Activated T-helper 17 cell treated with anti-CD3 and anti-CD28 coated beads, Interleukin-2, amount 50 U/mL, for 72 hours (primary cell): ENCODE measurements at regions not wholly inside any gene's neighbourhood (a gene's known extent, or its start where the extent isn't known, plus 50 kb on each side); places are given as distances from the start of the nearest gene placed in this dataset.
"Not testable (repeated sequence)": the region's sequence is repeated elsewhere in the genome, so short reads cannot be mapped to it uniquely, and the experiment has no call there.

Experiments
- ATAC-seq: fragments of 150-1000 bp; cut with Tn5 transposase; replicated peaks from 2 replicates; pipeline ENCODE4 v1.10.0; 2021; ENCODE audit warnings: mild to moderate bottlenecking, moderate library complexity
- H3K27ac Mint-ChIP-seq: one replicate; pipeline ENCODE4 v1.8.0; 2022; ENCODE audit warnings: mixed read lengths
- H3K27me3 Mint-ChIP-seq: one replicate; pipeline ENCODE4 v1.8.0; 2022; ENCODE audit warnings: mixed read lengths
- H3K36me3 Mint-ChIP-seq: one replicate; pipeline ENCODE4 v1.8.0; 2022; ENCODE audit warnings: low read depth, mild to moderate bottlenecking, mixed read lengths
- H3K4me1 Mint-ChIP-seq: one replicate; pipeline ENCODE4 v1.8.0; 2022; ENCODE audit warnings: mixed read lengths
- H3K4me3 Mint-ChIP-seq: one replicate; pipeline ENCODE4 v1.8.0; 2022; ENCODE audit warnings: mild to moderate bottlenecking, mixed read lengths
- H3K9me3 Mint-ChIP-seq: one replicate; pipeline ENCODE4 v1.8.0; 2022; ENCODE audit warnings: mixed read lengths

DNA sequence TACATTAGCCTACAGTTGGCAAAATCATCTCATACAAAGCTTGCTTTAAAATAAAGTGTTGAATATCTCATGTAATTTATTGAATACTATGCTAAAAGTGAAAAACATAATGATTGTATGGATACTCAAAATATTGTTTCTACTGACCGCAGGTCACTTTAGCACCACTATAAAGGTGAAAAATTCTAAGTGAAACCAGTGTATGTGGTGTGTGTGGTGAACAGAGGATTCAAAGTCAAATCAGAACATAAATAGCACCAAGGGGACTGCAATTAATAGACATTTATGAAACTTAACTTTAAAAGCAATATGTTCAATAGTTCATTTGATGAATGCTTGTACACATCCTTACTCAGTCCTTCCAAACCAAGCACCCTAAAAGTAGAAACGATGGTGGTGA, 145.8 kb downstream of the AKAIN1 start:
- H3K4me1 Mint-ChIP-seq, result no peaks in the 10 kb centered on the region
- no peaks in the 10 kb centered on the region for H3K36me3 Mint-ChIP-seq
- ATAC-seq, result no peak
- H3K4me3 Mint-ChIP-seq, result no peak overlapping the region
- no peaks in the 10 kb centered on the region for H3K27me3 Mint-ChIP-seq
- H3K27ac Mint-ChIP-seq, result no peak overlapping the region
- no peaks in the 10 kb centered on the region for H3K9me3 Mint-ChIP-seq

DNA sequence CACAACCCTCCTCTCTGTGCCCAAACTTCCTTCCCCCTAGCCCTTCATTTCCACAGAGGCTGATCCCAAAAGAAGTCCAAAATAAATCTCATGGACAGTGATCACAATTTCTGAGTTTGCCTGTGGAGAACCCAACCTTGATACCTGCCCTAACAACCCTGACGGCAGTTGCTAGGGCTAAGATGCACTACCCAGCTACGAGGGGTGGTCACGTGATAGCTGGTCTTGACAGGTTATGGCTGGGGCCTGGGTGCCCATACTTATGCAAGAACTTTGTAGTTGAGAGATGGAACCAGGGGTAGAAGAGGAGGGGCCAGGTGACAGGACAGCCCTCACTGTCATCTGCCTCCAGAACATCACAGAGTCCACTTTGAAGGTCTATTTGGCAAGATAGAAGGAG, 147.9 kb downstream of the AKAIN1 start:
- Mint-ChIP-seq H3K4me3 (no peak overlapping the region), H3K9me3 (no peaks in the 10 kb centered on the region), H3K27me3 (no peaks in the 10 kb centered on the region), H3K27ac (no peak overlapping the region), H3K4me1 (no peaks in the 10 kb centered on the region), H3K36me3 (no peaks in the 10 kb centered on the region)
- no peak for ATAC-seq

DNA sequence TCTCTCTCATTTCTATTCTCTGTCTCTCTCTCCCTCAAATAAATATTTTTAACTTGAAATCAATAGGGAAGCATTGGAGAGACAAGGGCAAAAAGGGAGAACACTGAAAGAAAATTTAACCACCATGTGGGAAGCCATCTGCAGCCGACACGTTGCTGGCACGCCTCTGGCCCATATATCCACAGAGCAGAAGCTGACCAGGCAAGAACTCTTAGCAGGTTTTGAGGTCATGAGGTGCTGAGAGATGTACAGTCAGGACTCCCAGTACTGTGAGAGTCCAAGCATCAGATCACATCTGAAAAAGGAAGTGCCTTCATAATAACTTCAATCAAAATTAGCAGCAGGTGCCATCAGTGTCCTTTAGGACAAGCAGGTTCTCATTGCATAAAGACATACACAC, 156.6 kb downstream of the AKAIN1 start:
- no peaks in the 10 kb centered on the region for H3K9me3 Mint-ChIP-seq
- no peak for ATAC-seq
- no peaks in the 10 kb centered on the region for H3K27me3 Mint-ChIP-seq
- no peaks in the 10 kb centered on the region for H3K4me1 Mint-ChIP-seq
- H3K27ac Mint-ChIP-seq, result no peak overlapping the region
- H3K4me3 Mint-ChIP-seq, result no peak overlapping the region
- H3K36me3 Mint-ChIP-seq, result no peaks in the 10 kb centered on the region

DNA sequence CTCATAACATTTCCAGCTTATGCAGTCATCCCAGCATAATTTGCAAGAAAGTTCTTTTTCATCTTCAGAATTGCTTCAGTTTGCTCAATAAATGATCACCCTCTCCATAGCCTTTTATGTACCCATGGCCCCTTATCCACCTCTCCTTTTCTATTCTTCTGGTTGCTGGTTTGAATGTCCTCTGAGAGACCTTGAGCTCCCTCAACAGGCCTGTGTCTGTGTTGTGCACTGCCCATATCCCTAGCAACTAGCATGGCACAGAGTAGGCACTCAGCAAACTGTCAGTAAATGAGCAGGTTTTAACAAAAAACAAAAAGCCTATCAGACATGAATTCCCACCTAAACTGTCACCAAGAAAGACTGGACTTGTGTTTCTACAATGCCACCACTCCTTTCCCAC, 160.5 kb downstream of the AKAIN1 start:
- Mint-ChIP-seq H3K36me3 (no peaks in the 10 kb centered on the region), H3K27ac (no peak overlapping the region), H3K4me3 (no peak overlapping the region), H3K27me3 (no peaks in the 10 kb centered on the region), H3K9me3 (peaks cover 4% of the 10 kb centered on the region), H3K4me1 (no peaks in the 10 kb centered on the region)
- no peak for ATAC-seq

DNA sequence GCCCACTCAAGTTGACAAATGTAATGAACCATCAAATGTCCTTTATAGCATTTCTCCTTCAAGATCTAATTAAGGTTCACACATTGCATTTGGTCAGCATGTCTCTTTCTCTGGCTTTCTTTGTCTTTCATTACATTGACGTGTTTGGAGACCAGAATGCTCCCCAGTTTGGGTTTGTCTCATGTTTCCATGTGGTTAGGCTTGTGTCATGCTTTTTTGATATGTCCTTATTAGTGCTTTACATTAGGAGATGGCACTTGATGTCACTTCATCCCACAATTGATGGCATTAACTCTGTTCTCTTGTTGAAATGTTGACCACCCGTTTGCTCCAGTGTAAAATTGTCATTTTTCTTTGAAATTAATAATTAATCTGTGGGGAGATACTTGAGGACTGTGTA, 165.8 kb downstream of the AKAIN1 start:
- H3K4me1 Mint-ChIP-seq, result no peaks in the 10 kb centered on the region
- ATAC-seq, result no peak
- H3K36me3 Mint-ChIP-seq, result no peaks in the 10 kb centered on the region
- no peak overlapping the region for H3K4me3 Mint-ChIP-seq
- H3K27me3 Mint-ChIP-seq, result peaks cover 3% of the 10 kb centered on the region
- peaks cover 8% of the 10 kb centered on the region for H3K9me3 Mint-ChIP-seq
- no peak overlapping the region for H3K27ac Mint-ChIP-seq

DNA sequence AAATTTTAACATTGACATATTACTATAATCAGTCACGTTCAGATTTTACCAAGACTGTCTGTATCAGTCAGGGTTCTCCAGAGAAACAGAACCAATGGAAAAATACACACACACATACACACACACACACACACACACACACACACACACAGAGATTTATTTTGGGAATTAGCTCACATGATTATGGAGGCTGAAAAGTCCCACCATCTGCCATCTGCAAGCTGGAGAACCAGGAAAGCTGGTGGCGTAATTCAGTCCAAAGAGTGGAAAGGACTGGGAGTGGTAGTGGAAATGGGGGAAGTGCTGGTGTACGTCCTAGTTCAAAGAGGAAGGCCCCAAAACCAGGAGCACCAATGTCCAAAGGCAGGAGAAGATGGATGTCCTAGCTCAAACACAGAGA, 166.4 kb downstream of the AKAIN1 start:
- Mint-ChIP-seq H3K27ac (no peak overlapping the region), H3K27me3 (peaks cover 3% of the 10 kb centered on the region), H3K9me3 (peaks cover 8% of the 10 kb centered on the region), H3K4me3 (no peak overlapping the region), H3K4me1 (no peaks in the 10 kb centered on the region), H3K36me3 (no peaks in the 10 kb centered on the region)
- no peak for ATAC-seq

DNA sequence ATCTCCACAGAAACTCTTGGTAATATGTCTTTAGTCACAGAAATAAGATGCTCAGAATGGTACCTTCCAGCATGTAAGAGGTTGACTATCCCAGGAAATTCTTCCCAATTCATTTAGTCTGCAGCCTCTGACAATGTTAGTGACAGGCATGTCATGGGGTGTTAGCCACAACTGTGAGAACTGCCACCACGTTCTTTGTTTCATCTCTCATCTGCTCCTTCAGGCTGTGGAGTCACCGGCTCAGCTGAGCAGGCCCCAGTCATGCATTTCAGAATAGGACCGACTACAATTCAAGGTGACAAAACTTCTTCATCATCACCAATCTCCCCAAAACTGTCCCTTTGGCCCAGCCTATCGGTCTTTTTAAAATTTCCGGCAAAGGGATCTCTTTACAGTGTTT, 167.5 kb downstream of the AKAIN1 start:
- no peak overlapping the region for H3K4me3 Mint-ChIP-seq
- no peak for ATAC-seq
- H3K36me3 Mint-ChIP-seq, result no peaks in the 10 kb centered on the region
- peaks cover 8% of the 10 kb centered on the region for H3K9me3 Mint-ChIP-seq
- no peaks in the 10 kb centered on the region for H3K4me1 Mint-ChIP-seq
- no peak overlapping the region for H3K27ac Mint-ChIP-seq
- peaks cover 3% of the 10 kb centered on the region for H3K27me3 Mint-ChIP-seq

DNA sequence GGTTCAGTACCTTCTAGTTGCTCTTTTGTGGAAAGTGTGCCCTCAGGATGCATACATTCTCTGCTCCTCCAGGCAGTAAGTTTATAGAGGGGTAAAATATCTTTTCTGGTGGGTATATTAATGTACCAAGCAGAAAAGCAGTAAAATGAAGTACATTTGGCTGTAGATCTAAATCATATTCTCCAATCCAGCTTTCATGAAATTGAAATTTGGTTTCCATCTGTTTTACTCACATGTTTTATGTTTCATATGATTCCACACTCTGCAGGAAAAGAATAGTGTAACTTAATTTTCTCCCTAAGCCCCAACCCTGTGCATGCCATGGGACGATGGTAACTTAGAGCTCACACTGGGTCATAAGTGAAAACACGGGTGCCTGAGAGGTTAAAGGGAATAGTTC, 172.3 kb downstream of the AKAIN1 start:
- Mint-ChIP-seq H3K27ac (no peak overlapping the region), H3K4me1 (no peaks in the 10 kb centered on the region), H3K4me3 (no peak overlapping the region), H3K9me3 (peaks cover 4% of the 10 kb centered on the region), H3K36me3 (no peaks in the 10 kb centered on the region), H3K27me3 (peaks cover 3% of the 10 kb centered on the region)
- no peak for ATAC-seq

DNA sequence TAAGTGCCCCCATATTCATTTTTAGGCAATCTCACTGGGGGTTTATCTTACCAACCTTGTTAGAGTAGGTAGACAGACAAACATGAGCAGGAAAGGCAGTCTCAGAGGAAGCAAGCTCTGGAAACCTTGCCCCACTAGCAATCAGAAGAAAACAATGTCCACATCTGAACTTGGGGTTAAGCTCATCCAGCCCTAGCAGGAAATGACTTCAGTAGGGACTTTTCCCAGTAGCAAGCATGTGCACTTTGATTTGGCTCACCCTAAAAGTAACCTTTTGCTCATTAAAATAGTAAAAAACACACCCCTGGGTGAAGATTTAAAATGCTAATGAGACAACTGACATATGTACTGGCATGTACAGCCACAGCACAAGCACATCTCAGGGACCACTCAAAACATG, 175.5 kb downstream of the AKAIN1 start:
- Mint-ChIP-seq H3K9me3 (no peaks in the 10 kb centered on the region), H3K36me3 (no peaks in the 10 kb centered on the region), H3K4me1 (no peaks in the 10 kb centered on the region), H3K27me3 (no peaks in the 10 kb centered on the region), H3K27ac (no peak overlapping the region), H3K4me3 (no peak overlapping the region)
- no peak for ATAC-seq

DNA sequence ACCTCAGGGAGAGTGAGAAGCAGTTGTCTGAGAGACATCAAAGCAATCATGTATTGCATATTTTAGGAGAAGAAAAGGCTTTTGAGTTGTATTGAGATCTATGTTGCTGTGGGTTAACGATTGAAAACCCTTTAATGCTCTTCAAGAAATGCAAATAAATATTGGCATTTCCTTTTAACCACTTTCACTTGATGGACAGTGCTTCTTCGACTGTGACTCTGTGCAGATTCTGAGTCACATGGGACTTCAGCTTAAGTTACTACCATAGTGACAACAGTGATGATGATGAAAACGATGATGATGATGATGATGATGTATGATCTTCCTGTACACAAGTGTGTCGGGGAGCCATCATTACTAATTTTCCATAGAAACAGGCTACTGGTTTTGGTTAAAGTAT, 181.8 kb downstream of the AKAIN1 start:
- Mint-ChIP-seq H3K36me3 (no peaks in the 10 kb centered on the region), H3K9me3 (peaks cover 7% of the 10 kb centered on the region), H3K27ac (no peak overlapping the region), H3K4me1 (no peaks in the 10 kb centered on the region), H3K4me3 (no peak overlapping the region), H3K27me3 (no peaks in the 10 kb centered on the region)
- ATAC-seq, result no peak

DNA sequence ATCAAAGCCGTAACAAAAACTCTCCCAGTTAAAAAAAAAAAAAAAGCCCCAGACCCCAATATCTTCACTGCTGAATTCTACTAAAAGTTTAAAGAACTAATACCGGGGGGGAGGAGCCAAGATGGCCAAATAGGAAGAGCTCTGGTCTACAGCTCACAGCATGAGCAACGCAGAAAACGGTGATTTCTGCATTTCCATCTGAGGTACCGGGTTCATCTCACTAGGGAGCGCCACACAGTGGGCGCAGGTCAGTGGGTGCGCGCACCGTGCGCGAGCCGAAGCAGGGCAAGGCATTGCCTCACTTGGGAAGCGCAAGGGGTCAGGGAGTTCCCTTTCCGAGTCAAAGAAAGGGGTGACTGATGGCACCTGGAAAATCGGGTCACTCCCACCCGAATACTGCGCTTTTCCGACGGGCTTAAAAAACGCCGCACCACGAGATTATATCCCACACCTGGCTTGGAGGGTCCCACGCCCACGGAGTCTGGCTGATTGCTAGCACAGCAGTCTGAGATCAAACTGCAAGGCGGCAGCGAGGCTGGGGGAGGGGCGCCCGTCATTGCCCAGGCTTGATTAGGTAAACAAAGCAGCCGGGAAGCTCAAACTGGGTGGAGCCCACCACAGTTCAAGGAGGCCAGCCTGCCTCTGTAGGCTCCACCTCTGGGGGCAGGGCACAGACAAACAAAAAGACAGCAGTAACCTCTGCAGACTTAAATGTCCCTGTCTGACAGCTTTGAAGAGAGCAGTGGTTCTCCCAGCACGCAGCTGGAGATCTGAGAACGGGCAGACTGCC, 192.8 kb downstream of the AKAIN1 start:
- Mint-ChIP-seq H3K27me3 (peaks cover 20% of the 10 kb centered on the region), H3K9me3 (peaks cover 13% of the 10 kb centered on the region)
- H3K36me3 Mint-ChIP-seq, ATAC-seq, H3K4me1 Mint-ChIP-seq, H3K27ac Mint-ChIP-seq, H3K4me3 Mint-ChIP-seq: not testable (repeated sequence)

DNA sequence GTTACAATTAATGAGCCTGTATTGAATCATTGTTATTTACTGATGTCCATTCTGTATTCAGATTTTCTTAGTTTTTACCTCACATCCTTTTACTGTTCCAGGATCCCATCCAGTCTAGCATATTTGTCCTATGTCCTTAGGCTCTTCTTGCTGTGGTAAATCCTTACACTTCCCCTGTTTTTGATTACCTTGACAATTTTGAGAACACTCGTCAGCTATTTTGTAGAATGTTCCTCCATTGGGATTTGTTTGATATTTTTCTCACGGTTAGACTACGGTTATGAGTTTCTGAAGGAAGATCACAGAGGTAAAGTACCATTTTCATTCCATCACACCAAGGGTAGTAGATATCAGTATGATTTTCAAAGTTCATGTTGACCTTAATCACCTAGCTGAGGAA, 202.3 kb downstream of the AKAIN1 start:
- no peak for ATAC-seq
- no peak overlapping the region for H3K27ac Mint-ChIP-seq
- H3K9me3 Mint-ChIP-seq, result peaks cover 13% of the 10 kb centered on the region
- peaks cover 6% of the 10 kb centered on the region for H3K27me3 Mint-ChIP-seq
- H3K36me3 Mint-ChIP-seq, result no peaks in the 10 kb centered on the region
- H3K4me3 Mint-ChIP-seq, result no peak overlapping the region
- H3K4me1 Mint-ChIP-seq, result no peaks in the 10 kb centered on the region

DNA sequence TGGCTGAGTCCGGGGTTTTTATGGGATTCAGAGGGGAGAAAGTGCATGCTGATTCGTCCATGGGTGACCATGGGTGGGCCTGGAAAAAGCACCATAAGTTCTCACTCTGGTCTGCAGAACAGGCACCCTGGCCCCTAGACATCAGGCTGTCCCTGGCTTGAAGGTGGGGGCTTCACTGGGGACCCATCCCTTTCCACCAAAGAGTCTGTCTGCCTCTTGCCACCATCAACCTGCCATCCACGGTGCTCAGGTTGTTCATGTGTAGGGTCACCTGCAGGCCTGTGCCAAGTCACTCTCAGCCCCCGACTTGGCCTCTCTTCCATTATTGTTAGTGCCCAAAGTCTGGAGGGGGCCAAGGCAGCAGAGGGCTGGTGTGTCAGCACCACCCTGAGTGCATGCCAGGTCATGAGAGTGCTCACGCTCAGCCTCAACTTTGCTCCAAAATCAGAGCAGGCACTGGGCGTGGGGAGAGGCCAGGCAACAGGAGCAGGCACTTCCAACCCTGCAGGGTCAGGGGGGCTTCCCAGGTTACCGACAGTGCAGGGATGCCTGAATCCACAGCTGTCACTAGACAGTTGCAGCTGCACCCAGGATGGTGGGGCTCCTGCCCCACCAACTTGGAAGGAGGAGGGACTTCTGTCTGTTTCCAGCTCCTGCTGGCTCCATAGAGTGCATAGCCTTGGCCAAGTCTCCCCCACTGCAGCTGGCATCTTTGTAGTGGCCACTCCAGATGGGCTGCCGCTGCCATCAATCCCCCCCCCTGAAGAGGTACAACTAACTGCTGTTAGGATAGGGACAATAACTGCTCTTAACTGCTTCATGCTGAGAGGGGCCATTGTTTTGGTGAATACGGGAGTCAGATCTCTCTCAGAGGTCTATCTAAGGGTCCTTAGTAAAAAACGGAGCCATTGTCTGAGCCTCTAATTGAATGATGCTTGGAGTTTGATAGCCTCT, 209.3 kb downstream of the AKAIN1 start:
- no peak overlapping the region for H3K27ac Mint-ChIP-seq

DNA sequence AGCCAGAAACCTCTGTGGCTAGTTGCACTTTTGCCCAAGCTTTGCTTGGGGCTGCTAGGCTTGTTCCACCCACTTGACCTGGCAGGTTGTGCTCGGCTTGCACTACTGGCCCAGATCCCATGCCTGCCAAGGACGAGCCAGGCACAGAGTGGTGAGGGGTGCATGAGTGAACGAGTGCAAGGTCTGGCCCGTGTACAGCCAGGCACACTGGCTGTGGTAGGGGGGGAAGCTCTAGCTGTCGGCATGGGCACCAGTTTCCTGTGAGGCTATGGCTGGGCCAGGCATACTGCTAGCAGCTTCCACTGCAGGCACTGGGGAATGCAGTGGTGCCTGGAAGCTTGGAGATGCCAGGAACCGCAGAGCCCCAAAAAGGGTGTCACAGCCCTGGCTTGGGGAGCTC, 210.4 kb downstream of the AKAIN1 start:
- no peak for ATAC-seq
- no peaks in the 10 kb centered on the region for H3K4me1 Mint-ChIP-seq
- H3K36me3 Mint-ChIP-seq, result no peaks in the 10 kb centered on the region
- H3K9me3 Mint-ChIP-seq, result peaks cover 22% of the 10 kb centered on the region
- H3K27ac Mint-ChIP-seq, result no peak overlapping the region
- H3K27me3 Mint-ChIP-seq, result no peaks in the 10 kb centered on the region
- no peak overlapping the region for H3K4me3 Mint-ChIP-seq

More for the DNA sequence above, 209.3 kb downstream of the AKAIN1 start:
- Mint-ChIP-seq H3K36me3 (no peaks in the 10 kb centered on the region), H3K27me3 (no peaks in the 10 kb centered on the region), H3K9me3 (peaks cover 21% of the 10 kb centered on the region), H3K4me3 (no peak overlapping the region), H3K4me1 (no peaks in the 10 kb centered on the region)
- ATAC-seq, result no peak

DNA sequence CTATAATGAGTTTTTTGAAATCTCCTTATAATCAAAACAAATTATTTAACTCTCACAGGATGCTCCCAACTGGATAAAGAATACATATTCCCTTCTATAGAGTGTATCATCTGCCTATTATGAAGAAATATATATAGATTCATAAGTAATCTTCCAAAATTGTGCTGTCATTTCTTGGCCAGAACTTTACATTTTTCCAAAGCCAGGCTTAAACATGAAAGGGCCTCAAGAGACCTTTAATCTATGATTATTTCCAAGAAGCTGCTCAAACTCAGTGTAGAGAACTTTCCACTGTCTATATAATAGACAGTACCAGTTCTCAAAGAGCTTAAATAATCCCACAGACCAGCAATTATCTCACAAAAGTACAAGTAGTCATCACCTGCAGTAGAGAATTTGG, 211.0 kb downstream of the AKAIN1 start:
- no peak for ATAC-seq
- no peaks in the 10 kb centered on the region for H3K36me3 Mint-ChIP-seq
- H3K27me3 Mint-ChIP-seq, result no peaks in the 10 kb centered on the region
- peaks cover 21% of the 10 kb centered on the region for H3K9me3 Mint-ChIP-seq
- H3K4me3 Mint-ChIP-seq, result no peak overlapping the region
- no peak overlapping the region for H3K27ac Mint-ChIP-seq
- no peaks in the 10 kb centered on the region for H3K4me1 Mint-ChIP-seq
